ENCODE measurements at regions not wholly inside any gene's neighbourhood (a gene's known extent, or its start where the extent isn't known, plus 50 kb on each side); places are given as distances from the start of the nearest gene placed in this dataset.
A peak's percentile ranks its signal among the peaks of the same experiment; 100 is the strongest.

- no peaks in the 10 kb centered on the region; the same call in 1 of the 2 replicates for H3K9me3 ChIP-seq (ENCODE audit: low read depth, low read length)
- TF ChIP-seq POLR2AphosphoS5 (IDR thresholded peaks at IDR 0.05; ENCODE audit: borderline replicate concordance, low read depth, low read length) = no peak
- TF ChIP-seq FOXP2 (optimal IDR thresholded peaks at IDR 0.05; ENCODE audit: control extremely low read depth, extremely low read length, insufficient read depth) = no peak
- TF ChIP-seq EZH2 (IDR thresholded peaks at IDR 0.05) = no peak
- no peak overlapping the region for H3K4me3 ChIP-seq
- H3K27ac ChIP-seq = no peak overlapping the region
- H3K9ac ChIP-seq (ENCODE audit: insufficient read length) = no peak overlapping the region
- no peaks in the 10 kb centered on the region for H3K36me3 ChIP-seq (ENCODE audit: insufficient read depth, low read length)
- no peak for DNase-seq (ENCODE audit: low read depth, low spot score)
These were observed 510.5 kb downstream of the SLITRK6 start for GRCh38 chr13:85288698-85289097.

DNA sequence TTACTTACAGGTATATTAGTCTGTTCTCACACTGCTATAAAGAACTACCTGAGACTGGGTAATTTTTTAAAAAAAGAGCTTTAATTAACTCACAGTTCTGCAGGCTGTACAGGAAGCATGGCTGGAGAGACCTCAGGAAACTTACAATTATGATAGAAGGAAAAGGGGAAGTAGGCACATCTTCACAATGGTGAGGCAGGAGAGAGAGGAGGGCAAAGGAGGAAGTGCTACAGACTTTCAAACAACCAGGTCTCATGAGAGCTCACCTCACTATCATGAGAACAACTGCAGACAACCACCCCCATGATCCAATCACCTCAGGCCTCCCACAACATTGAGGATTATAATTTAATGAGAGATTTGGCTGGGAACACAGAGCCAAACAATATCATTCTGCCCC, 511.7 kb downstream of the SLITRK6 start:
- Histone ChIP-seq H3K9ac (ENCODE audit: insufficient read length) (no peak overlapping the region), H3K36me3 (ENCODE audit: insufficient read depth, low read length) (no peaks in the 10 kb centered on the region), H3K4me3 (no peak overlapping the region), H3K27ac (no peak overlapping the region), H3K9me3 (ENCODE audit: low read depth, low read length) (no peaks in the 10 kb centered on the region; the same call in 1 of the 2 replicates)
- TF ChIP-seq EZH2 (IDR thresholded peaks at IDR 0.05) = no peak
- TF ChIP-seq FOXP2 (optimal IDR thresholded peaks at IDR 0.05; ENCODE audit: control extremely low read depth, extremely low read length, insufficient read depth) = no peak
- no peak for TF ChIP-seq POLR2AphosphoS5 (IDR thresholded peaks at IDR 0.05; ENCODE audit: borderline replicate concordance, low read depth, low read length)
- no peak for DNase-seq (ENCODE audit: low read depth, low spot score)

GRCh38 chr13:85286081-85286480, 513.1 kb downstream of the SLITRK6 start:
- Histone ChIP-seq H3K36me3 (ENCODE audit: insufficient read depth, low read length) (no peaks in the 10 kb centered on the region), H3K27ac (no peak overlapping the region), H3K9me3 (ENCODE audit: low read depth, low read length) (no peaks in the 10 kb centered on the region; the same call in 1 of the 2 replicates), H3K4me3 (no peak overlapping the region), H3K9ac (ENCODE audit: insufficient read length) (no peak overlapping the region)
- TF ChIP-seq FOXP2 (optimal IDR thresholded peaks at IDR 0.05; ENCODE audit: control extremely low read depth, extremely low read length, insufficient read depth) (no peak), EZH2 (IDR thresholded peaks at IDR 0.05) (no peak), POLR2AphosphoS5 (IDR thresholded peaks at IDR 0.05; ENCODE audit: borderline replicate concordance, low read depth, low read length) (no peak)
- no peak for DNase-seq (ENCODE audit: low read depth, low spot score)

- no peak for TF ChIP-seq POLR2AphosphoS5 (IDR thresholded peaks at IDR 0.05; ENCODE audit: borderline replicate concordance, low read depth, low read length)
- no peak for TF ChIP-seq EZH2 (IDR thresholded peaks at IDR 0.05)
- no peak for TF ChIP-seq FOXP2 (optimal IDR thresholded peaks at IDR 0.05; ENCODE audit: control extremely low read depth, extremely low read length, insufficient read depth)
- Histone ChIP-seq H3K9me3 (ENCODE audit: low read depth, low read length) (no peaks in the 10 kb centered on the region; the same call in 1 of the 2 replicates), H3K4me3 (no peak overlapping the region), H3K9ac (ENCODE audit: insufficient read length) (no peak overlapping the region), H3K27ac (no peak overlapping the region), H3K36me3 (ENCODE audit: insufficient read depth, low read length) (no peaks in the 10 kb centered on the region)
- DNase-seq (ENCODE audit: low read depth, low spot score) = no peak
These were observed 514.9 kb downstream of the SLITRK6 start for GRCh38 chr13:85284349-85284748.

DNA sequence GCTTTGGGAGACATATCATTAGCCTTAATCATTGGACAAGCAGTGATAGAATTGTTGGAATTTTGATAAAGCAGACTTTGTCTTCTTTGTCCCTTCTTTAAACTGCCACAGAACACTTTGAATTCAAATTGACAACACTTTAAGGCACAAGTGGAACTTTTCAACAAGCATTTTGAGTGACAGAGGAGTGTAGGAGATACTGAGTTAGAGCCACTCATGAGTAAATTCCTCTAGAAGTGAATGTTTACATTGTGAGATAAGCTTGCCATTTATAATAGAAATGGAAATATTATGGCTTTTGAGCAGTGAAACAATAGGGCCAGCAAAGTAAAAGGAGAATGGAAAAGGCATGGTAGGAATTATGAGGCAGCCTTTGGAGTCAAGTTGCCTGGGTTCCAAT, 515.8 kb downstream of the SLITRK6 start:
- Histone ChIP-seq H3K36me3 (ENCODE audit: insufficient read depth, low read length) (no peaks in the 10 kb centered on the region), H3K9ac (ENCODE audit: insufficient read length) (no peak overlapping the region), H3K4me3 (no peak overlapping the region), H3K9me3 (ENCODE audit: low read depth, low read length) (no peaks in the 10 kb centered on the region; the same call in 1 of the 2 replicates), H3K27ac (no peak overlapping the region)
- no peak for DNase-seq (ENCODE audit: low read depth, low spot score)
- TF ChIP-seq FOXP2 (optimal IDR thresholded peaks at IDR 0.05; ENCODE audit: control extremely low read depth, extremely low read length, insufficient read depth) (no peak), EZH2 (IDR thresholded peaks at IDR 0.05) (no peak)

DNA sequence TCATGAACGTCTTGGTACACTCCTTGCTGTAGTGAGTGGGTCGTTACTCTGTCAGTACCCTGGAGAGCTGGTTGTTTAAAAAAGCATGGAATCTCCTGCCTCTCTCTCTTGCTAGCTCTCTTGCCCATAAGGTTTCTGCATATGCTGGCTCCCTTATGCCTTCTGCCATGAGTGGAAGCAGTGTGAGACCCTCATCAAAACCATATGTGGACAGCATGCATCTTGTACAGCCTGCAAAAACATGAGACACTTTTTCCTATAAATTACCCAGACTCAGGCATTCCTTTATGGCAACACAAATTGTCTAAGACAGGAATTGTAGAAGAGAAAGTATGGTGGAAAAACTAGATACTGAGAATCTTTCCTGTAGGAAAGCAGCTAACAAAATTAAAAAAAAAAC, 516.3 kb downstream of the SLITRK6 start:
- DNase-seq (ENCODE audit: low read depth, low spot score) = no peak
- 0 out of 2 replicates have a peak overlapping the region, but pooled peaks have one; percentile 17 for H3K4me3 ChIP-seq
- H3K9ac ChIP-seq (ENCODE audit: insufficient read length) = no peak overlapping the region
- no peaks in the 10 kb centered on the region for H3K36me3 ChIP-seq (ENCODE audit: insufficient read depth, low read length)
- no peak overlapping the region for H3K27ac ChIP-seq
- TF ChIP-seq POLR2AphosphoS5 (IDR thresholded peaks at IDR 0.05; ENCODE audit: borderline replicate concordance, low read depth, low read length) (no peak), FOXP2 (optimal IDR thresholded peaks at IDR 0.05; ENCODE audit: control extremely low read depth, extremely low read length, insufficient read depth) (no peak), EZH2 (IDR thresholded peaks at IDR 0.05) (no peak)
- no peaks in the 10 kb centered on the region; the same call in 1 of the 2 replicates for H3K9me3 ChIP-seq (ENCODE audit: low read depth, low read length)

- no peak for TF ChIP-seq POLR2AphosphoS5 (IDR thresholded peaks at IDR 0.05; ENCODE audit: borderline replicate concordance, low read depth, low read length)
- no peak for TF ChIP-seq FOXP2 (optimal IDR thresholded peaks at IDR 0.05; ENCODE audit: control extremely low read depth, extremely low read length, insufficient read depth)
- H3K36me3 ChIP-seq (ENCODE audit: insufficient read depth, low read length) = no peaks in the 10 kb centered on the region
- H3K9me3 ChIP-seq (ENCODE audit: low read depth, low read length) = no peaks in the 10 kb centered on the region; the same call in 1 of the 2 replicates
- no peak for DNase-seq (ENCODE audit: low read depth, low spot score)
- no peak overlapping the region for H3K4me3 ChIP-seq
- H3K9ac ChIP-seq (ENCODE audit: insufficient read length) = peak overlapping the region; percentile 6
- peak overlapping the region; percentile 87 for H3K27ac ChIP-seq
These were observed 520.4 kb downstream of the SLITRK6 start for GRCh38 chr13:85278851-85279250.

- TF ChIP-seq FOXP2 (optimal IDR thresholded peaks at IDR 0.05; ENCODE audit: control extremely low read depth, extremely low read length, insufficient read depth) (no peak), POLR2AphosphoS5 (IDR thresholded peaks at IDR 0.05; ENCODE audit: borderline replicate concordance, low read depth, low read length) (no peak), EZH2 (IDR thresholded peaks at IDR 0.05) (no peak)
- DNase-seq (ENCODE audit: low read depth, low spot score) = no peak
- H3K27ac ChIP-seq = peak overlapping the region; percentile 87; the same call in 1 of the 2 replicates
- no peaks in the 10 kb centered on the region for H3K36me3 ChIP-seq (ENCODE audit: insufficient read depth, low read length)
- no peak overlapping the region for H3K4me3 ChIP-seq
- no peaks in the 10 kb centered on the region; the same call in 1 of the 2 replicates for H3K9me3 ChIP-seq (ENCODE audit: low read depth, low read length)
- H3K9ac ChIP-seq (ENCODE audit: insufficient read length) = no peak overlapping the region
These were observed 521.5 kb downstream of the SLITRK6 start for GRCh38 chr13:85277748-85278147.

GRCh38 chr13:85266771-85267170, 532.4 kb downstream of the SLITRK6 start:
- no peaks in the 10 kb centered on the region for H3K9me3 ChIP-seq (ENCODE audit: low read depth, low read length)
- H3K27ac ChIP-seq = peak overlapping the region; percentile 79; the same call in 1 of the 2 replicates
- no peak for DNase-seq (ENCODE audit: low read depth, low spot score)
- H3K36me3 ChIP-seq (ENCODE audit: insufficient read depth, low read length) = no peaks in the 10 kb centered on the region
- TF ChIP-seq FOXP2 (optimal IDR thresholded peaks at IDR 0.05; ENCODE audit: control extremely low read depth, extremely low read length, insufficient read depth) = no peak
- no peak overlapping the region for H3K9ac ChIP-seq (ENCODE audit: insufficient read length)
- peak overlapping the region; percentile 58 for H3K4me3 ChIP-seq
